ENCODE measurements at regions not wholly inside any gene's neighbourhood (a gene's known extent, or its start where the extent isn't known, plus 50 kb on each side); places are given as distances from the start of the nearest gene placed in this dataset.

DNA sequence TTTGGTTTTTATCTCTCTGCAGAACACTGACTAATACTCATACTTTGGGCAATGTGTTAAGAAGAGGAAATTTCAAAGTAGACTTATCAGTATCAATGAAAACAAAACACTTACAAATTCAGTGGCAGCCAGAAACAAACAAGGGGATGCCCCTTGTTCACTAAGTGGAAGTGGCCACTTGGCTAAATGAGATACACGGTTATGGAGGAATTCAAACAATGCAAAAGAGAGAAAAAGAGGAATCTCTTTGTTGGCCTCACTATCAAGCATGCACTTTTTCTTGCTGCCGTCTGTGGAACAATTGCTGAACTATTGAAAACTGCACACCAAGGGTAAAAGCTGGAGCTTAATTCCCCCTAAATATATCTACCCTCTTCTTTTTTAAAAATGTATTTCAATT is 2044.9 kb upstream of the CDH6 start:
- TF ChIP-seq, protein P1, sequence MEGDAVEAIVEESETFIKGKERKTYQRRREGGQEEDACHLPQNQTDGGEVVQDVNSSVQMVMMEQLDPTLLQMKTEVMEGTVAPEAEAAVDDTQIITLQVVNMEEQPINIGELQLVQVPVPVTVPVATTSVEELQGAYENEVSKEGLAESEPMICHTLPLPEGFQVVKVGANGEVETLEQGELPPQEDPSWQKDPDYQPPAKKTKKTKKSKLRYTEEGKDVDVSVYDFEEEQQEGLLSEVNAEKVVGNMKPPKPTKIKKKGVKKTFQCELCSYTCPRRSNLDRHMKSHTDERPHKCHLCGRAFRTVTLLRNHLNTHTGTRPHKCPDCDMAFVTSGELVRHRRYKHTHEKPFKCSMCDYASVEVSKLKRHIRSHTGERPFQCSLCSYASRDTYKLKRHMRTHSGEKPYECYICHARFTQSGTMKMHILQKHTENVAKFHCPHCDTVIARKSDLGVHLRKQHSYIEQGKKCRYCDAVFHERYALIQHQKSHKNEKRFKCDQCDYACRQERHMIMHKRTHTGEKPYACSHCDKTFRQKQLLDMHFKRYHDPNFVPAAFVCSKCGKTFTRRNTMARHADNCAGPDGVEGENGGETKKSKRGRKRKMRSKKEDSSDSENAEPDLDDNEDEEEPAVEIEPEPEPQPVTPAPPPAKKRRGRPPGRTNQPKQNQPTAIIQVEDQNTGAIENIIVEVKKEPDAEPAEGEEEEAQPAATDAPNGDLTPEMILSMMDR (IDR thresholded peaks at IDR 0.05) = no peak
- no peak for TF ChIP-seq EZH2phosphoT487 (IDR thresholded peaks at IDR 0.05)
